ENCODE measurements at regions not wholly inside any gene's neighbourhood (a gene's known extent, or its start where the extent isn't known, plus 50 kb on each side); places are given as distances from the start of the nearest gene placed in this dataset.

- DNase-seq (ENCODE audit: low read depth), result no peak
- TF ChIP-seq CTCF (IDR thresholded peaks at IDR 0.05; ENCODE audit: low read depth, low read length, missing control alignments), result no peak
These were observed 365.3 kb upstream of the ZNF507 start for GRCh38 chr19:31979949-31980670.

DNA sequence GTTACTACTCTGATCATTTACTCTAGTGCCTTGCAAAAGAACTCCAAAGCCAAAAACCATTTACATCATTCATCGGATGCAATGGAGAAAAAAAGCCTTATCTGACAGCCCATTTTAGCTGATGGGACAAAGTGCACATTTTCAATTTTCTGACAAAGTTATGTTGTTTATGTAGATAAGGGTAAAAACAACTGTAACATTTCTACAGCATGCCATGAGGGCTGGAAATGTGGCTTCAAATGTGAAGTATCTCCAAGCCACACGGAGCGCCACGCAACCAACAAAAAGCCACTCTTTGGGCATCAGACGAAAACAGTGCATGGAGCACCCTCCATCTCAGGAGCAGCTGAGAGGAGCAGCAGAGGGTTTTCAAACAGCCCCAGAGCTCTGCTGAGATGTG is 364.6 kb upstream of the ZNF507 start:
- H3K4me3 ChIP-seq (ENCODE audit: low read depth, low read length), result no peak overlapping the region
- DNase-seq (ENCODE audit: low read depth), result no peak
- no peak for TF ChIP-seq CTCF (IDR thresholded peaks at IDR 0.05; ENCODE audit: low read depth, low read length, missing control alignments)

More at GRCh38 chr19:31979949-31980670, 365.3 kb upstream of the ZNF507 start:
- H3K4me3 ChIP-seq (ENCODE audit: low read depth, low read length), result no peak overlapping the region

GRCh38 chr19:31981545-31981944 is 363.9 kb upstream of the ZNF507 start:
- no peak for DNase-seq (ENCODE audit: low read depth)
- TF ChIP-seq CTCF (IDR thresholded peaks at IDR 0.05; ENCODE audit: low read depth, low read length, missing control alignments), result no peak
- H3K4me3 ChIP-seq (ENCODE audit: low read depth, low read length), result no peak overlapping the region

DNA sequence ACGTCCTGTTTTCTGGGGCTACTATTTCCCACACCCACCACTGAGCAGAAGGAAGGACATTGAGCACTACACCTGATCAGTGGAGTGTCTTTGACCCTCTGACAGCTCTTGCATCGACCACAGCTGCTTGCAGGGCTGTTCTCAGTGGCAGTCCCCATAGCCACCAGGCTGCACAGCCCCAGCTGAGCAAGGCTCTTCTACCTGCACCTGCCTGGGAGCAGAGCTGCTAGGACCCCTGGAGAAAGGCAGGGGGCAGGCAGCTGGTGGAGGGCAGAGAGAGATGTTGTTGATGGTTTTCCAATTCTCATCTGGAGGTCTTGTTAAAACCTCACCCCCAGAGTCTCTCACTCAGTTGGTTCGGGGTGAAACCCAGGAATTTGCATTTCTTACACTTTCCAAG is 361.8 kb upstream of the ZNF507 start:
- no peak for TF ChIP-seq CTCF (IDR thresholded peaks at IDR 0.05; ENCODE audit: low read depth, low read length, missing control alignments)
- no peak for DNase-seq (ENCODE audit: low read depth)
- H3K4me3 ChIP-seq (ENCODE audit: low read depth, low read length), result no peak overlapping the region

DNA sequence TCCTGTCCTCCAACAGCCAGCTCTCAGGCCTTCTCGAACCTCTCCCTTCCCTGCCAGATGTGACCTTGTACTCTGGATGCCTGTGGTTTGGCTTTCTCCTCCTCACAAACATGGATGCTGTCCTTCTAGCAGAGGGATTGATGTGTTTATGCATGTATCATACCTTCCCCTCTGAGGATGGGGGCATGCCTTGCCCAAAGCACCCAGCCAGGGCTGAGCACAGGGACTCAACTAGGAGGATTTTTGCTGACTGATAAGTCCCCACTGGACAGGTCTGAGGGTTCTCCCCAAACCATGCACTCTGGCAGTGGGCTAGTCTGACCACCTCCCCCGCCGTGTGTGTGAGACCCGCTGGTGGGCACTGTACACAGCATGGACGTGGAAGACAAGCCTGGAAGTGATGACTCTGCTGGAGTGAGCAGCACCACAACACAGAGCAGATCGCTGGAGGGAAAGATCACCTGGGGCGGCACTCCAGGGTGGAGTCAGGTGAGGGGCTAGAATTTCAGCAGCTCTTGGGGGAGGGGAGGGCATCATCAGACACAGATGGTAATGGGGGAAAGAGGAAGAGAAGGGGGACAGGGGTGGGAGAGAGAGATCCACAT is 360.3 kb upstream of the ZNF507 start:
- no peak overlapping the region for H3K4me3 ChIP-seq (ENCODE audit: low read depth, low read length)
- no peak for DNase-seq (ENCODE audit: low read depth)
- no peak for TF ChIP-seq CTCF (IDR thresholded peaks at IDR 0.05; ENCODE audit: low read depth, low read length, missing control alignments)

DNA sequence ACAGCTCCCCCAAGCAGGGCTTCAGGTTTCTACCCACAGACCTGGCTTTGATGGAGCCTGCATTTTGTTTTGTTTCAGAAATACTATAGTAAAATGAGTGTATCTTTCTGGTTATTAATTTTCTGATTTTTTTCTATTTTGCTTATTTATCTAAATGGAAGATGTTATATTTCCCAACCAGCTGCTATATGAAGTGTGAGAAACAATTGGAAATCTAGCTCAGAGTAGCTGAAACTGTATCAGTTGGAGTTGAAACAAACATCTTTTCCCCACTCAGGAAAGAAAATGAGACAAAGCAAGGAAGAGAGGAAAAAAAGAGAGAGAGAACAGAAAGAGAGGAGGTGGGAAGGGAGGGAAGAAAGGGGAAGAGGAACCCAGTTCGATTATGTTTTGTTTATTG is 358.5 kb upstream of the ZNF507 start:
- no peak for DNase-seq (ENCODE audit: low read depth)
- TF ChIP-seq CTCF (IDR thresholded peaks at IDR 0.05; ENCODE audit: low read depth, low read length, missing control alignments), result no peak
- no peak overlapping the region for H3K4me3 ChIP-seq (ENCODE audit: low read depth, low read length)

DNA sequence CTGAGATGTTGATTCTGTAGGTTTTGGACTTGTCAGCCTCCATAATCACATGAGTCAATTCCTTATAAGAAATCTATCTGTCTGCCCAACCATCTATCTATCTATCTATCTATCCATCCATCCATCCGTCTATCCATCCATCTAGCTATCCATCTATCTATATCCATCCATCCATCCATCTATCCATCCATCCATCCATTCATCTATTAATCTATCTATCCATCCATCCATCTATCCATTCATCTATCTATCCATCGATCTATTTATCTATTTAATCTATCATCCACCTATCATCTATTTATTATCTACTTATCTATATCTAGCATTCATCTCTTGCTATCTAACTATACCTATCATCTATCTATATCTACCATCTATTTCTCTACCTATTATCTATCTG is 357.2 kb upstream of the ZNF507 start:
- no peak for TF ChIP-seq CTCF (IDR thresholded peaks at IDR 0.05; ENCODE audit: low read depth, low read length, missing control alignments)
- no peak for DNase-seq (ENCODE audit: low read depth)
- no peak overlapping the region for H3K4me3 ChIP-seq (ENCODE audit: low read depth, low read length)

Data from GM12864 (cell line).